ENCODE measurements at regions not wholly inside any gene's neighbourhood (a gene's known extent, or its start where the extent isn't known, plus 50 kb on each side); places are given as distances from the start of the nearest gene placed in this dataset.
"Not testable (repeated sequence)": the region's sequence is repeated elsewhere in the genome, so short reads cannot be mapped to it uniquely, and the experiment has no call there.

DNA sequence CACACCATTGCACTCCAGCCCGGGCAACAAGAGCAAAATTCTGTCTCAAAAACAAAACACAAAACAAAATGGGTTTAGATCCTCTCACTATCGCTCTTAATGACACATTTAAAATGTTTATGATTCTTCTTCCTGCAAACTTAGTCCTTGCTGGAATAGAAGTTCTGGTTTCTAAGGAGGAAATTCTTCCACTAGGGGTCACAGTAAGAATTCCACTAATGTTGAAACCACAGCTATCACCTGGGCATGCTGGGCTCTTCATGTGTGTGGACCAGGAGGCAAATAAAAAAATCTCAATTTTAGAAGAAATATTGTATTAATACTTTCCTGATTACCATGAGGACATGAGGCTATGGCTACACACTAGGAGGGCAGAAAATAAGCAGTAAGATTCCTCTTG lies 915.8 kb downstream of the TYW1 start:
- no peak for DNase-seq (ENCODE audit: low spot score)

DNA sequence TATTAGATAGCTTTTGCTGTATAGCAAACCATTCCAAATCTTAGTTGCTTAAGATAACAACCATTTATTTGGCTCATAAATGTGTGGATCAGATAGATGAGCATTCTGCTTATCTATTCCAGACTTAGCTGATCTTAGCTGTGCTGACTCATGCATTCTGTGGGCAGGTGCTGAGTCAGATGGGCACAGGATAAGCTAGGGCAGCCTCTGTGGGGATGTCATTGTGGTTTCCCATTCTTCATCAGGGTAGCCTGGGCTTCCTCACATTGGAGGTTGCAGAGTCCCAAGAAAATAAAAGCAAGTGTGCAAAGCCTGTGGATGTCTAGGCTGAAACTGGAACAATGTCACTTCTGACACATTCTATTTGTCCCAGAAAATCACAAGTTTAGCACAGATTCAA lies 917.0 kb downstream of the TYW1 start:
- DNase-seq (ENCODE audit: low spot score): no peak

- DNase-seq (ENCODE audit: low spot score): not testable (repeated sequence)
Observed at GRCh38 chr7:67916111-67916510, 919.5 kb downstream of the TYW1 start.

DNA sequence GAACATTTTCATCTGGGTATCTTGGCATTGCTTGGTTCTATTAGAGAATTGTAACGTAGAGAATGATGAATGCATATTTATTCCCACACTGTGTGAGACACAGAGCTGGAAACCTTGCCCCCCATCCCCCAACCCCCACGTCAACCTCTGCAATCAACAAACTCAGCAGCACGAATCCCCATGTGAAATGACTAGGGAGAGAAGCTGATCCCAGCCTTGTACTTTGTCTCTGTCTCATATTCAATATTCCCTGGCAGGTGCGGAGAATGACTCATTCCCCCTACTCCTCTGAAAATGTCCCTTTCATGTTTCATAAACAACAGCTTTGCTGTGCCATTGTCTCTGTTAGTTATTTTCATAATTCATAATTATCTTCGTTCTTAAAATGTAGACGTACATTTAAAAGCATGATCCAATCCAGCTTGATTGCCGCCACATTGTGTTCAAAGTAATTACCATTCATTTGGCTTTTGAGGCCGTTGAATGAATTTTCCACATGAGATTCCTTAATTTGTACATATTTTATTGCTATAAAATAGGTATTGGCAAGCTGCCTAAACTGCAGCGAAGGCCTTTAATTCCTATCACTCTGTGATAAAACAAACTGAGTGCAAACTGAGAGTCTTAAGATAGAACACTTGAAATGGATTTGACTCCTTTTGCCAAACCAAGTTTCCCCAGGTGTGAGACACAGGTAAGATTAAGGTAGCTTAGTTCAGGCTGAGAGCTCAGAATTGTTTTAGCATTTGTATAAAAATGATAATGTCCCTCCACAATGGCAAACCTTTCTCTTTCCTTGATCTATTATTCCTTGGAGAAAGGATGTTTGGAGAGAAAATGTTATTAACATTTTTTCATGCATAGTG lies 920.2 kb downstream of the TYW1 start:
- no peak for DNase-seq (ENCODE audit: low spot score)

GRCh38 chr7:67917437-67917755 lies 920.8 kb downstream of the TYW1 start:
- DNase-seq (ENCODE audit: low spot score): no peak

DNA sequence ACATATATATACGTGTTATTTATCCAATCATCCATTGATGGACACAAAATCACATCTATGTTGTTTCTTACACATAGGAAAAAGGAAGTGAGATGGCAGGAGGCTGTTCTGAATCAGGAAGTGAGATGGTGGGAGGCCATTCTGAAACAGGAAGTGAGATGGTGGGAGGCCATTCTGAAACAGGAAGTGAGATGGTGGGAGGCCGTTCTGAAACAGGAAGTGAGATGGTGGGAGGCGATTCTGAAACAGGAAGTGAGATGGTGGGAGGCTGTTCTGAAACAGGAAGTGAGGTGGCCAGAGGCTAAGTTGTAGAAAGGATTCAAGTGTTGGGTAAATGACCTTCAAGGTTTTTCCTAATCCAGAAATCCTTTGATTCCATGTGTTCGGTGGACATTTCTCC lies 921.5 kb downstream of the TYW1 start:
- DNase-seq (ENCODE audit: low spot score): no peak

DNA sequence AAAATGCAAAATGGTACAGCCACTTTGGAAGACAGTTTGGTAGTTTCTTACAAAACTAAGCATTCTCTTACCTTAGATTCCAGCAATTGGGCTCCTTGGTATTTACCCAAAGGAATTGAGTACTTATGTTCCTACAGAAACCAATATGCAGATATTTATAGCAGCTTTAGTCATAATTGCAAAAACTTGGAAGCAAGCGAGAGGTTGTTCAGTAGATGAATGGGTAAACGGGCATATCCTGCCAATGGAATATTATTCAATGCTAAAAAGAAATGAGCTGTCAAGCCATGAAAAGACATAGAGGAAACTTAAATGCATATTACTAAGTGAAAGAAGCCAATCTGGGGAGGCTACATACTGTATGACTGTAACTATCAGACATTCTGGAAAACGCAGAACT lies 926.7 kb downstream of the TYW1 start:
- no peak for DNase-seq (ENCODE audit: low spot score)

- no peak for DNase-seq (ENCODE audit: low spot score)
Observed at GRCh38 chr7:67928141-67928540, 931.5 kb downstream of the TYW1 start.

- DNase-seq (ENCODE audit: low spot score): not testable (repeated sequence)
Observed at GRCh38 chr7:67936447-67936846, 939.8 kb downstream of the TYW1 start.

DNA sequence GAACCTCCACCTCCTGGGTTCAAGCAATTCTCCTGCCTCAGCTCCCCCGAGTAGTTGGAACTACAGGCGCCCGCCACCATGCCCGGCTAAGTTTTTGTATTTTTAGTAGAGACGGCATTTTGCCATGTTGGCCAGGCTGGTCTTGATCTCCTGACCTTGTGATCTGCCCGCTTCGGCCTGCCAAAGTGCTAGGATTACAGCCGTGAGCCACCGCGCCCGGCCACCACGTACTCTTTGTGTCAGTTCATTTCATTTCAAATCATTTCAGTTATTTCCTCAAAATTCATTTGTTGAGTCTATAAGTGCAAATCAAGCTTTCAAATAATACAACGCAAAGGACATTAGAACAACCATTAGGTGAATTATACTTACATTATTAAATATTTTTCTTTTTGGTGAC lies 943.8 kb downstream of the TYW1 start:
- DNase-seq (ENCODE audit: low spot score): no peak

- DNase-seq (ENCODE audit: low spot score): no peak
Observed at GRCh38 chr7:67947191-67947590, 950.6 kb downstream of the TYW1 start.

- no peak for DNase-seq (ENCODE audit: low spot score)
Observed at GRCh38 chr7:67947646-67948045, 951.0 kb downstream of the TYW1 start.

DNA sequence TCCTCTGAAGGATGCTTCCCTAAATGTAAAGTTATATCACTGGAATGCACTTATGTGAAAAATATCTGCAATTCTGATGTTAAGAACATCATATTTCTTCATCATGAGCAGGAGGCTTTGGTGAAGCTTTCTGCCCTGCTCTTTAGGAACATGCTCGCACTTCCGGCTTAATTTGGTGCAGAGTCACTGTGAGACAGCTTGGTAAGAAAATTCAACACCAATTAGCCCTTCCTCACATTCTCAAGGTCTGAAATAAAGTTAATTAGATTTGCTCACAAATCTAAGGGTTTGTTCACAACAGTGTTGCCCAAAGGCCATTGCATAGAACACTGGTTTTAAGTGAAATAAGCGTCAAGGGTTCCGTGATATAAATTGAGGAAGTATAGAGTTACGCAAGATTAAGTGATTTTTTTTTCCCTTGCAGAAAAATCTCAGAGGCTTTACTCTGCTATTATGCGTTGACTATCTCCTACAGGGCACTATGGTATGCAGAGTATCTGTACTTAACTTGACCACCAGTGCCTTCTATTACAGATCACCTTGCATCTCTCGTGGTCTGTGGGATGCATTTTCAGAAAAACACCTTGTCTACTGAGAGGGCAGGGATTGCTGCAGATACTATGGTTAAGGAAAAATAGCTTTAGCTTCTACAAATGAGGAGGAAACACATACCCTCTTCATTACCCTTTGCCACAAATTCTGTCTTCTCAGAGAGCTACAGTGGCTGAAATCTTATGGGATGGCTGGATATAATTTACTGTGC lies 953.9 kb downstream of the TYW1 start:
- DNase-seq (ENCODE audit: low spot score): no peak

- no peak for DNase-seq (ENCODE audit: low spot score)
Observed at GRCh38 chr7:67955061-67955460, 958.4 kb downstream of the TYW1 start.

DNA sequence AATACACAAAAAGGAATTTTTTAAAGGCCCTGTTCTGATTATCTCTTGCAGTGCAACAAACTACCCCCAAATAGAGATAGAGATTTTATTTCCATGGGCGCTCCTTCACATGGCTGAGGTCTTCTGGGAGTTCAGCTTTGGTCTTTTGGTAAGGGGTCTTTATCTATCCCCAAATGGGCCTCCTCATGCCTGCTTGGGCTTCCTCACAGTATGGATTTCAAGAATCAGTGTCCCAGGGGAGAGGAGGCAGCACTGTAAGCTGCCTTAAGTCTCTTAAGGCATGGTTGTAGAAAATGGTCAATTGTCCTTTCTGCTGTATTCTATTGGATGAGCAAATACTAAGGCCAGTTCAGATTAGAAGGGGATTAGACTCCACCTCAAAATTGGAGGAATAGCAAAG lies 966.2 kb downstream of the TYW1 start:
- no peak for DNase-seq (ENCODE audit: low spot score)

- no peak for DNase-seq (ENCODE audit: low spot score)
Observed at GRCh38 chr7:67976490-67976889, 979.9 kb downstream of the TYW1 start.

DNA sequence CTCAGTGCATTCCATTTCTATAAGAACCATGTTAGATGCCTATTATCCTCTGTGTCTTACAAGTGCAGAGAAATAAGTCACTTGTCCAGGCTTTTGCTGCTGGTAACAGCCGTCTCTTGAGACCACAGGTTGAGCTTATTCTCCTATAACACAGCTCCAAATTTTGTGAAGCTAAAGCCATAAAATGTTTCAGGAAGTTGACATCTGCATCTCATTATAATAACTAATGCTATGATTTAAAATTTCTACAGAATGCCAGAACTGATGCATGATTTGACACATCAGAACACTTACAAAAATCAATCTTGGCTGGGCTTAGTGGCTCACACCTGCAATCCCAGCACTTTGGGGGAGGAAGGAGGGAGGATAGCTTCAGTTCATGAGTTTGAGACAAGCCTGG lies 986.9 kb downstream of the TYW1 start:
- DNase-seq (ENCODE audit: low spot score): no peak

GRCh38 chr7:67984326-67984725 lies 987.7 kb downstream of the TYW1 start:
- no peak for DNase-seq (ENCODE audit: low spot score)

DNA sequence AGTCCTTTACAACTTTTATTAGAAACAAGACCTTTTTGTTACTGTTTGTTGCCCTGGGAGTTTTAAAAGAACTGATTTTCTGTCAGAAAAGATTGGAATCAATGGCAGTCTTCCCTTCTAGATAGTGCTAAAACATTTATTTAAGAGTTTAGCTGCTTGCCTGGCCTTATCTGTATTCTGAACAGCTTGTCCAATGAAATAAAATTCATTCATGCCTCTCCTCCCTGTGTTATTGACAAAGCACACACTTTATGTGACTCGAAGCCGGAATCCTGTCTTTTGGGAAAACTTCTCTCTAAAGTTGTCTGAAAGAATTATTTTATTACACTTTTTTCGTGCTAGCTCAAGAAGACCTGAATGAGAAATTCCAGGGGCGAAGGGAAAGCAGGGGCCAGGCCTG lies 992.5 kb downstream of the TYW1 start:
- DNase-seq (ENCODE audit: low spot score): no peak

GRCh38 chr7:67990003-67990402 lies 993.4 kb downstream of the TYW1 start:
- no peak for DNase-seq (ENCODE audit: low spot score)

DNA sequence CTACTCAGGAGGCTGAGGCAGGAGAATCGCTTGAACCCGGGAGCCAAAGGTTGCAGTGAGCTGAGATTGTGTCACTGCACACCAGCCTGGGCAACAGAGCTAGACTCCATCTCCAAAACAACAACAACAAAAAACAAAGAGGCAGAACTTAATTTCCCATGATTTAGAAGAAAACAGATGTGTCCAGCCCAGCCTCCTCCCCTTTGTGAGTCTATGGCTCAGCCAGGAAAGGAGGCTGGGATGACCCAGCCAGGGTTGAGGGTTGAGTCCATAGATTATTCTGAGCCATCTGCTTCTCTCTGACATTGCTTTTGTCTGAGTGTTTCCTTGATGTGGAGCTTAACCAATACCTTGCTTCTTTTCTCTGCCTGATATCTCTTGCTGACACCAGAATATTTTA lies 994.1 kb downstream of the TYW1 start:
- no peak for DNase-seq (ENCODE audit: low spot score)

- DNase-seq (ENCODE audit: low spot score): no peak
Observed at GRCh38 chr7:67992287-67992686, 995.7 kb downstream of the TYW1 start.

DNA sequence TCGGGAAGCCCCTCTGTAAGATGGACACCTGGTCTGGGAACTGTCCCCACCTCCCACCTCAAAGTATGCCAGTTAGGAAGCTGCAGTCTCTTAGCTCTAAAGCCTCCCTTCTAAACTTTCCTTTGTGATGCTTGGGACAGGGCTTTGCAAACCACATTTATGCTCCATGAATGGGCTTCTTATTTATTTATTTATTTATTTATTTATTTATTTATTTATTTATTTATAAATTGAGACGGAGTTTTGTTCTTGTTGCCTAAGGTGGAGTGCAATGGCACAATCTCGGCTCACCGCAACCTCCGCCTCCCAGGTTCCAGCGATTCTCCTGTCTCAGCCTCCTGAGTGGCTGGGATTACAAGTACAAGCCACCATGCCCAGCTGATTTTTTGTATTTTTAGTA lies 1009.4 kb downstream of the TYW1 start:
- DNase-seq (ENCODE audit: low spot score): no peak

Measured in umbilical cord (tissue), 1 donor.